Gastrocnemius medialis (tissue), 4 donors: ENCODE measurements at regions not wholly inside any gene's neighbourhood (a gene's known extent, or its start where the extent isn't known, plus 50 kb on each side); places are given as distances from the start of the nearest gene placed in this dataset.

Experiments
- CTCF ChIP-seq, 5 experiments: fragments of 450-650 bp in 3 of 5; fragments of 200-600 bp in 2 of 5; sonication (generic) in 2 of 5; IDR thresholded peaks in 4 of 5; conservative IDR thresholded peaks in 1 of 5; 1 replicate in 4 of 5; 2 replicates in 1 of 5; pipeline ENCODE4 v1.5.1; 2016 to 2019; ENCODE audit warnings: antibody characterized with exemption in 5 of 5, mild to moderate bottlenecking in 3 of 5, moderate library complexity in 3 of 5
- POLR2A ChIP-seq, 2 donors: fragments of 450-650 bp; IDR thresholded peaks; one replicate each; pipeline ENCODE4 v1.6.1; 2017; ENCODE audit warnings: antibody characterized with exemption in 2 of 2, mild to moderate bottlenecking in 2 of 2, moderate library complexity in 2 of 2

GRCh38 chr10:29120216-29120615 is 168.7 kb upstream of the LYZL1 start:
- TF ChIP-seq CTCF (IDR thresholded peaks at IDR 0.05 in 4 of 5, conservative IDR thresholded peaks at IDR 0.05 in 1 of 5), result no peak
- no peak for TF ChIP-seq POLR2A (IDR thresholded peaks at IDR 0.05)
